KG1 (cell line): ENCODE measurements at regions not wholly inside any gene's neighbourhood (a gene's known extent, or its start where the extent isn't known, plus 50 kb on each side); places are given as distances from the start of the nearest gene placed in this dataset.

ENCODE experiments used
- DNase-seq: peaks from one replicate; lab custom pipeline; 2025; lab: John Stamatoyannopoulos, UW

- DNase-seq: no peak
Observed at GRCh38 chr19:30703645-30704044, 331.5 kb downstream of the ZNF536 start.

DNA sequence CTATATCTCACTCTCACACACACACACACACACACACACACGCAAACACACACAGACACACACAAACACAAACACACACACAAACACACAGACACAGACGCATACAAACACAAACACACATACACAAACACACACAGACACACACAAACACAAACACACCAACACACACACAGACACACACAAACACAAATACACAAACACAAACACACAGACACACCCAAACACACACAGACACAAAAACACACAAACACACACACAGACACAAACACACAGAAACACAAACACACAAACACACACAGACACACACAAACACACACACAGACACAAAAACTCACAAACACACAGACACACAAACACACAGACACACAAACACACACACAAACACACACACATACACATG lies 329.0 kb downstream of the ZNF536 start:
- DNase-seq: no peak

- DNase-seq: no peak
Observed at GRCh38 chr19:30699871-30700280, 327.7 kb downstream of the ZNF536 start.

GRCh38 chr19:30696514-30696913 lies 324.3 kb downstream of the ZNF536 start:
- no peak for DNase-seq

DNA sequence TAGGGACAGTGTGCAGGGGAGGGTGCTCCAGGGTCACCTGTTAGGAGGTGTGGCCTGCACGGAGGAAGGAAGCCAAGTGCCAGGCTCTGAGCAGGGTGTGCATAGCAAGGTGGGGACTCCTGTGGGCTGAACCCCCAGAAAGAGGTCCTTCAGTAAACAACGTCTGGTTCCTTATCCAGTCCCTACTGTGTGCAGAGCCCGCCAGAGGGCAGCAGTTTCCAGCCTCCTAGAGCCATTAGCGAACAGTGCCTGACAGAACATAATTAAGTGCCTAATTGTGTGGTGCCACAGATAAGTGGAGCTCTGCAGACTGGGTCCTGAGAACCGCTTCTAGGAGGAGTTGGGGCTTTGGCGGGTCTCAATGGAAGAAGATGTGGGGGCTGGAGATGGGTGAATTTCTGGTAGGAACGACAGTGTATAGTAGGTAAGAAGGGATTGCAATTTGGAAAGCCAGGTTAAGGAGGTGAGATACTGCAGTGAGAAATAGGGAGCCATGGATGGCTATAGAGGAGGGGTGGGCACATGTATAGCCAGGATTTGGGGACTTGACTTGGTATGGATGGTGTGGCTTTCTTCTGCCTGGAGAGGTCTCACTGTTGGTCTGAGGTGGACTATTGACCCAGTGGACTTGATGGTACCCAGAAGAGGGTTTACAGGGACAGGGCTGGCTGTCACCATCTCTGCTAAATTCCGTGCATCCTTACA lies 323.1 kb downstream of the ZNF536 start:
- DNase-seq: no peak

DNA sequence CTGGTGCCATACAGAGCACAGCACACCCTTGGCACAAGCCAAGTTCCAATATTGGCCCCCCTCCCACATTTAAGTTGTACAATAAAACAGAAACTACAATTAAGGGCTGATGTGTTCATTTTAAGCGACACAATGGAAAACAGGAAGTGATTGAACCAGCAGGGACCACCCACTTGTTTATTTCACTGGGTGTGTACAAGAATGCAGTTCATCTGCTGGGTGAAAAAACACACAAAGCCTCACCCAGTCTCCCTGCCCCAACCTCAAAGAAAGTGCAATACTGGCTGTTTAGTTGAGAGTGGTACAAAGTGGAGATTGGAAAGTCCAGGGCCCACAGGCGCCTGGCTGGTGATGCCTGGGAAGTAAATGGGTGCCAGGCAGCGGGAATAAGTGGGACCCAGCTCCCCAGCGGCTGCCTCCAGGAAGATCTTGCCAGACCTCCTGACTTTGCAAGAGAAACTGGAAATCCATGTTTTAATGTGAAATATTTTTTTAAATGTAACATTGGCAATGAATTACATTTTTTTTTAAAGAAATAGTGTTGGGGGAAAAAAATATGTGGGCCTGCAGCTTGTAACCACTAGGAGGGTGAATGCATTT lies 322.1 kb downstream of the ZNF536 start:
- DNase-seq: no peak

- DNase-seq: no peak
Observed at GRCh38 chr19:30692879-30693503, 320.8 kb downstream of the ZNF536 start.

DNA sequence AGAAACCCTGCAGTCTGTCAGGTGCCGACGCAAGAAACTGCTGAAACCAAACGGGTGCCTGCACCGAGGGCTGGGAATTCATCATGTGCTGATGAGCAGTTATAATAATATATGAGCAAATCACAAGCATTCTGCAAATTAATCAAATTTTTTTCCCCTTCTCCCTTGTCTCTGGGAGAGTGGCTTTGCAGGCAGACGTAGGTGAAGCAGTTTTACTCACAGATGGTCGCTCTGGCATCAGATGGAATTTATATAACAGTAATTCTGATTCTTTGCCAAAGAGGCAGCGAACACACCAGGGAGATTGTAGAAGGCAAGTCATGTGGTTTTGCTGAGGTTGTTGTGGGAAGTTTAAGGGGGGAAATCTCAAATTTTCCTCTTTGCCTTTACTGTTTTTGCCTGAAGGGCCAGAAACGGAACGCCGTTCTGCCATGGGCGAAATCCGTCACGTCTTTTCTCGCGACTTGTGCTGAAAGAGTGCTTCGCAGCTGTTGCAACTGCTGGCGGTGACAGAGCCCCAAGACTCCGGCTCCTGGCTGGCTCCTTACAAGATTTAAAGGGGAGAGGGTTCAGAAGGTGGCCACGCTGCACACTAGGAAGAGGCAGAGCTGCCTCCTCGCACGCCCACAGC lies 320.1 kb downstream of the ZNF536 start:
- DNase-seq: no peak

DNA sequence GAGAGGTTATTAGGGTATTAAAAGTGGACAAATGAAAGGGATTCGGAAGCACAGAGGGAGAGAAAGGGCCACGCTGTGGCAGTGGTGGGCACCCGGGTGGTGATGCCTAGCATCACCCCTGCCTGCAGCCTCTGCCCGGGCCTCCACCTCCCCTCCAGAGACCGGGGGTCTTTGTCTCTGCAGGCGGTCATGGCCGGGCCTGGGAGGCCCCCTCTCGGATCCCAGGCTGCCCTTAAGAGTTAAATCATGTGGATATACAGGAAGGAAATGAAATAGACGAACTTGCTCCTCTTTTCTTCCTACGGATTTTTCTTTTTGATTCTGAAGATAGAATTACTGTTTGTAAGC lies 319.6 kb downstream of the ZNF536 start:
- no peak for DNase-seq

GRCh38 chr19:30690935-30691818 lies 319.0 kb downstream of the ZNF536 start:
- DNase-seq: no peak

DNA sequence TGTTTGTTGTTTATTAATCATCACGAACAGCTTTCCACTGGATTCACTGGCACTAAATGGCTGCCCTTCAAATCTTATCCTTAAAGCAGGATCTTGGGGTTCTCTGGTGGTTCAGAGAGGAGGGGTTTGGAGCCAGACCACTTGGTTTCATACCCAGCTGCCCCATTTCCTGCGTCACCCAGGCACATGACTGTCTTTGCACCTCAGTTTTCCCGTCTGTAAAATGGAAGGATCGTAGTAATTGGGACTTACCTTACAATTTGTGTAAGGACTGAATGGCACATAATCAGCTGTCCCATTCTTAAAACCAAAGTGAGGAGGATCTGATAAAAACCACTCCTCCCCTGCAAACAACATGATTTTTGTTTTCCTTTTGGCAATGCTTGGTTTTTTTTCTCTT lies 318.3 kb downstream of the ZNF536 start:
- DNase-seq: no peak

GRCh38 chr19:30689474-30689873 lies 317.3 kb downstream of the ZNF536 start:
- no peak for DNase-seq

DNA sequence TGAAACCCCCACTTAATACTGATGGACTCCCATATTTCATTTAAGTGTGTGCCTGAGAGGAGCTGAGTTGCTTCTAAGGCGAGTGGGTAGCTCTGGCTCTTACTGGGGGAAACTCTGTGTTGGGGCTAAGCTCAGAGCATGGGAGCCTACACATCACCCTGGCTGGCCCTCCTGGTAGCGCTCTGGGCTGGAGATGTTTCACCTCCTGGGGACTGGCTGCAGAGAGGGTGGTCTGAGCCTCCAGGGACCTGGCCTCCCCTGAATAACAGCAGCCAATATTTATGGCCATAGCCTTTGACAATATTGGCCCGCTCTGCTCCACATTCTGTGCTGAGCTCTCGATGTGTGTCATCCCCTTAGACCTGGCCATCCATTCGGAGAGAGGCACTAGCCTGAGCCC lies 316.5 kb downstream of the ZNF536 start:
- no peak for DNase-seq

GRCh38 chr19:30686826-30687566 lies 314.8 kb downstream of the ZNF536 start:
- DNase-seq: no peak

DNA sequence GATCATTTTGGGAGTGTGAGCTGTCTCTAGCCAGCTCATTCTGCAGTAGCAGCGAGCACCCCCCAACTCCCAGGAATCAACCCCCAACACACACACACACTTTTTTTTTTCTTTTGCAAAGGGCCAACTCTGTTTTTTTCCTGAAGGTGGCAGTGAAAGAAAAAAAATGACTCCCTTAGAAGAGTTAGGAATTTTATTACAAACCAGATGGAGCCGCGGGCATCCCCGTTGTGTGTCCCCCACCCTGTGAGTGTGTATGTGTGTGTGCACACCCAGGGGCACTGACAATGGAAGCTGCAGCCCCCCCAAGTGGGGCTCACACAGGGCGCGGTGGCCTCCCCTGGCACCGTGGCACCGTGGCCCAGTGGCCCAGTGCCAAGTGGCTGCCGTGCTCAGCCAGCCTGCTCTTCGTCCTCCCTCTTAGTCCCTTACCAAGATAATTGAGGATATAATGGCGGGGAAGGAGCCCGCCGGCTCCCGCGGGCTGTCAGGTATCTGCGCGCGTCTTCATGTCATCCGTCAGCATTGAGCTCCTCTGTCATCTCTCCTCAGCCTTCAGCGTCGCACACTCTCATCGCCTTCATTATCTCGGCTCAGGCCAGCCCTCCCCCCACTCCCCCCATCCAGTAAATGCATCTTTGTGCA lies 314.1 kb downstream of the ZNF536 start:
- no peak for DNase-seq

- DNase-seq: no peak
Observed at GRCh38 chr19:30685426-30686000, 313.3 kb downstream of the ZNF536 start.

DNA sequence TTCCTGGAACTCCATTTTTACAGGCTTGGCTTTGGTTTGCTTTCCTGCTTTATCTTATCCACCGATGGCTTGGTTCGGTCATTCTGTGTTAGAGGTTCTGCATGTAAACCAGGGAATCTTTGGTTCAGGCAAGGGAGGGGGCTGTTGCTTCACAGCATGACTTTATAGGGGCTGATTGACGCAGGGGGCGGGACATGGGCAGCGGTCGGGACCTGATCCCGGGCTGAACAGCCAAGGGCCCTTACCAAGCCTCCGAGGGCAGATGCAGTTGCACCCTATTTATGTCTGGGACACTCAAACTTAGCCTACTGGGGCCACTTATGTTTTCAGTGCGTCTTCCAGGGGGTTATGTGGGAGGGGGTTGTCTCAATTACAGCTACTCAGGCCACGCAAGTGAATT lies 312.4 kb downstream of the ZNF536 start:
- DNase-seq: no peak

DNA sequence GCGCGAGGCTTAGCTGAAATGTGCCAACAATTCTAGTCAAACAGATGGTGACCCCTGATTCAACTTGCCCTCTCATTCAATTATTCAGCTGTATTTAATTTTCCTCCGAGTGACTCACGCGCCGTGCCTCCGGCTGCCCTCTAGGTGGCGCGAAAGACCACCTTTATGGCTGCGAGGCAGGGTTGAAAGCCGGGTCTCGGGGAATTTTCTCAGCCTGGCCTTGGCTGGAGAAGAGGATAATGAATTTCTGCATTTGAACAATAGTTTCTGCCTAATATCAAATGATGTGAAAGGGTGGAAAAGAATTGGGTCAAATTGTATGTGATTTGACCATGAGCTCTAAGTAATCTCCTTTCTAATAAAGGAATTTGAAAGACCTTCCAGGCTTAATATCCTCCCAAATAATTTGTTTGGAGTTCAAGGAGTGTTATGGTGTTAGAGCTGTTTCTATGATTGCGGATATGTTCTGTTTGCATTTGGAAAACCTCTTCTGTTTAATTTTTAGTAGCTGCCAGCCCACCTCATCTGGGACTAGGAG lies 310.9 kb downstream of the ZNF536 start:
- no peak for DNase-seq

- DNase-seq: no peak
Observed at GRCh38 chr19:30682146-30682998, 310.2 kb downstream of the ZNF536 start.
